H9 (cell line): ENCODE measurements at regions not wholly inside any gene's neighbourhood (a gene's known extent, or its start where the extent isn't known, plus 50 kb on each side); places are given as distances from the start of the nearest gene placed in this dataset.

ENCODE experiments used
- DNase-seq: peaks from one replicate; pipeline ENCODE4 v3.0.0-alpha.2; 2017
- H2AFZ ChIP-seq: one replicate; pipeline ENCODE4 v1.6.1; 2013; ENCODE audit warnings: mild to moderate bottlenecking, low read length, control low read depth, moderate library complexity
- H2AK5ac ChIP-seq: 2 replicates; pipeline ENCODE4 v1.6.1; 2013; ENCODE audit warnings: low read length, control low read depth, mixed read lengths; ENCODE audit not compliant: insufficient read length
- H2BK120ac ChIP-seq: one replicate; pipeline ENCODE4 v1.6.1; 2013; ENCODE audit warnings: low read depth, mild to moderate bottlenecking, low read length, control low read depth, inconsistent platforms; ENCODE audit not compliant: poor library complexity, severe bottlenecking
- H2BK12ac ChIP-seq: 2 replicates; pipeline ENCODE4 v1.6.1; 2013; ENCODE audit warnings: low read length, control low read depth, mixed read lengths, low read depth; ENCODE audit not compliant: insufficient read length
- H2BK15ac ChIP-seq: 2 replicates; pipeline ENCODE4 v1.6.1; 2013; ENCODE audit warnings: low read depth, low read length, control low read depth
- H2BK20ac ChIP-seq: one replicate; pipeline ENCODE4 v1.6.1; 2013; ENCODE audit warnings: low read depth, mild to moderate bottlenecking, low read length, control low read depth, inconsistent platforms; ENCODE audit not compliant: poor library complexity, severe bottlenecking
- H2BK5ac ChIP-seq: 2 replicates; pipeline ENCODE4 v1.6.1; 2013; ENCODE audit warnings: low read length, control low read depth, mixed read lengths; ENCODE audit not compliant: insufficient read length
- H3K14ac ChIP-seq: 2 replicates; pipeline ENCODE4 v1.6.1; 2013; ENCODE audit warnings: low read length, control low read depth; ENCODE audit not compliant: insufficient read depth
- H3K18ac ChIP-seq: 2 replicates; pipeline ENCODE4 v1.6.1; 2013; ENCODE audit warnings: low read depth, mild to moderate bottlenecking, mixed read lengths, low read length, control low read depth; ENCODE audit not compliant: insufficient read length
- H3K23ac ChIP-seq: 2 replicates; pipeline ENCODE4 v1.6.1; 2013; ENCODE audit warnings: low read length, control low read depth, mixed read lengths, low read depth; ENCODE audit not compliant: insufficient read length
- H3K23me2 ChIP-seq: 2 replicates; pipeline ENCODE4 v1.6.1; 2013; ENCODE audit warnings: low read depth, mild to moderate bottlenecking, mixed read lengths, low read length, control low read depth; ENCODE audit not compliant: insufficient read length, poor library complexity, severe bottlenecking
- H3K27ac ChIP-seq: 2 replicates; pipeline ENCODE4 v1.5.1; 2013; ENCODE audit warnings: low read length, control low read depth, mixed read lengths, low read depth; ENCODE audit not compliant: insufficient read length
- H3K27me3 ChIP-seq: 2 replicates; pipeline ENCODE4 v1.6.1; 2013; ENCODE audit warnings: low read length, control low read depth, inconsistent platforms; ENCODE audit not compliant: insufficient read depth
- H3K4ac ChIP-seq: 2 replicates; pipeline ENCODE4 v1.6.1; 2013; ENCODE audit warnings: low read depth, mild to moderate bottlenecking, control low read depth, inconsistent platforms, low read length, moderate library complexity
- H3K4me1 ChIP-seq: 2 replicates; pipeline ENCODE4 v1.6.1; 2013; ENCODE audit warnings: low read length, control low read depth, inconsistent platforms; ENCODE audit not compliant: insufficient read depth
- H3K4me2 ChIP-seq: 2 replicates; pipeline ENCODE4 v1.6.1; 2013; ENCODE audit warnings: low read length, control low read depth, mixed read lengths; ENCODE audit not compliant: insufficient read length, insufficient read depth
- H3K56ac ChIP-seq: 2 replicates; pipeline ENCODE4 v1.6.1; 2013; ENCODE audit warnings: low read depth, mild to moderate bottlenecking, mixed read lengths, low read length, control low read depth; ENCODE audit not compliant: insufficient read length
- H3K79me1 ChIP-seq: 2 replicates; pipeline ENCODE4 v1.6.1; 2013; ENCODE audit warnings: low read depth, mild to moderate bottlenecking, moderate library complexity, low read length, control low read depth, inconsistent platforms; ENCODE audit not compliant: insufficient read depth, poor library complexity, severe bottlenecking
- H3K79me2 ChIP-seq: 2 replicates; pipeline ENCODE4 v1.6.1; 2013; ENCODE audit warnings: low read length, control low read depth, inconsistent platforms; ENCODE audit not compliant: insufficient read depth
- H3K9ac ChIP-seq: 2 replicates; pipeline ENCODE4 v1.6.1; 2013; ENCODE audit warnings: low read length, control low read depth, mixed read lengths; ENCODE audit not compliant: insufficient read length; ENCODE audit errors: extremely low read depth
- H3K9me3 ChIP-seq: one replicate; pipeline ENCODE4 v1.6.1; 2013; ENCODE audit warnings: low read depth, low read length, inconsistent platforms; ENCODE audit not compliant: control insufficient read depth
- H3T11ph ChIP-seq: one replicate; pipeline ENCODE4 v1.6.1; 2013; ENCODE audit warnings: mild to moderate bottlenecking, low read length, control low read depth, inconsistent platforms
- H4K20me1 ChIP-seq: one replicate; pipeline ENCODE4 v1.6.1; 2013; ENCODE audit not compliant: control insufficient read depth, insufficient read length, insufficient read depth
- H4K5ac ChIP-seq: 2 replicates; pipeline ENCODE4 v1.6.1; 2013; ENCODE audit warnings: low read depth, mild to moderate bottlenecking, mixed read lengths, low read length, control low read depth; ENCODE audit not compliant: insufficient read length
- H4K8ac ChIP-seq: replicated peaks from 2 replicates; pipeline ENCODE4 v1.6.1; 2013; ENCODE audit warnings: low read length, control low read depth, mixed read lengths, low read depth; ENCODE audit not compliant: insufficient read length
- H4K91ac ChIP-seq: 2 replicates; pipeline ENCODE4 v1.6.1; 2013; ENCODE audit warnings: low read depth, mild to moderate bottlenecking, moderate library complexity, mixed read lengths, low read length, control low read depth; ENCODE audit not compliant: insufficient read length
- H3K27ac Mint-ChIP-seq, 3 experiments: 2 replicates in 2 of 3; 3 replicates in 1 of 3; pipeline ENCODE4 v1.8.0; 2020 to 2021; ENCODE audit warnings: mixed read lengths in 3 of 3, mild to moderate bottlenecking in 1 of 3, moderate library complexity in 1 of 3
- H3K27me3 Mint-ChIP-seq: 2 replicates; pipeline ENCODE4 v1.8.0; 2021; ENCODE audit warnings: low read depth, mild to moderate bottlenecking, moderate library complexity, mixed read lengths
- H3K36me3 Mint-ChIP-seq, 3 experiments: 2 replicates in 2 of 3; 3 replicates in 1 of 3; pipeline ENCODE4 v1.8.0; 2020 to 2021; ENCODE audit warnings: low read depth in 3 of 3, mixed read lengths in 3 of 3; ENCODE audit not compliant: insufficient read depth in 1 of 3
- H3K4me1 Mint-ChIP-seq, 2 experiments: 2 replicates each; pipeline ENCODE4 v1.8.0; 2020; ENCODE audit warnings: mixed read lengths in 2 of 2
- H3K4me3 Mint-ChIP-seq, 2 experiments: 2 replicates in 1 of 2; 3 replicates in 1 of 2; pipeline ENCODE4 v1.8.0; 2020 to 2021; ENCODE audit warnings: mild to moderate bottlenecking in 2 of 2, mixed read lengths in 2 of 2, moderate library complexity in 1 of 2
- H3K9me3 Mint-ChIP-seq, 2 experiments: 2 replicates in 1 of 2; 3 replicates in 1 of 2; pipeline ENCODE4 v1.8.0; 2020; ENCODE audit warnings: mild to moderate bottlenecking in 2 of 2, mixed read lengths in 2 of 2, moderate library complexity in 1 of 2
- CTCF ChIP-seq: fragments of 200-600 bp; sonication (generic); conservative IDR thresholded peaks from 3 replicates; pipeline ENCODE4 v1.8.0; 2021; ENCODE audit warnings: antibody characterized with exemption, mild to moderate bottlenecking
- WGBS: extraction: QIAGEN DNeasy Blood & Tissue Kit; methylation state at CpG from one replicate; pipeline ENCODE4 v1.1.7; 2013; ENCODE audit warnings: missing lambda C conversion rate, low lambda C conversion rate, mixed read lengths; ENCODE audit not compliant: insufficient read length; ENCODE audit errors: extremely low coverage; 5-methylcytosine and 5-hydroxymethylcytosine counted together

- no peak overlapping the region for H3K18ac ChIP-seq
- no CpG with 5 or more reads among the region's 5 CpGs for WGBS
- no peak overlapping the region for H2BK12ac ChIP-seq
- H2AK5ac ChIP-seq: no peak overlapping the region
- H3K79me1 ChIP-seq: no peaks in the 10 kb centered on the region
- Mint-ChIP-seq H3K27ac (no peak overlapping the region), H3K9me3 (no peaks in the 10 kb centered on the region), H3K4me3 (no peak overlapping the region), H3K4me1 (peaks cover 0 to 3% of the 10 kb centered on the region in 2 experiments; a peak in 1 of 4 replicates), H3K27me3 (0 out of 2 replicates have a peak, but pooled peaks cover 1% of the 10 kb centered on the region), H3K36me3 (no peaks in the 10 kb centered on the region)
- no peak overlapping the region for H2BK120ac ChIP-seq
- no peaks in the 10 kb centered on the region for H3K27me3 ChIP-seq
- no peak overlapping the region for H3K56ac ChIP-seq
- no peaks in the 10 kb centered on the region for H3K23me2 ChIP-seq
- H2BK15ac ChIP-seq: no peak overlapping the region
- H4K20me1 ChIP-seq: no peaks in the 10 kb centered on the region
- no peak for TF ChIP-seq CTCF
- H3K4me1 ChIP-seq: no peaks in the 10 kb centered on the region
- H3K4me2 ChIP-seq: no peak overlapping the region
- no peak overlapping the region for H2BK20ac ChIP-seq
- no peaks in the 10 kb centered on the region for H3K9me3 ChIP-seq
- no peak for DNase-seq
- H3K9ac ChIP-seq: no peak overlapping the region
- H3T11ph ChIP-seq: no peak overlapping the region
- H4K91ac ChIP-seq: no peak overlapping the region
- no peak overlapping the region for H3K23ac ChIP-seq
- no peak overlapping the region for H2AFZ ChIP-seq
- H3K4ac ChIP-seq: no peak overlapping the region
- no peak overlapping the region for H4K5ac ChIP-seq
- H3K27ac ChIP-seq: no peak overlapping the region
- H3K79me2 ChIP-seq: no peaks in the 10 kb centered on the region
- no peak overlapping the region for H3K14ac ChIP-seq
- no peak overlapping the region for H4K8ac ChIP-seq
- no peak overlapping the region for H2BK5ac ChIP-seq
Measured at GRCh38 chr6:21529431-21529830, 64.1 kb upstream of the SOX4 start.
